Fibroblast of villous mesenchyme (primary cell): ENCODE measurements at regions not wholly inside any gene's neighbourhood (a gene's known extent, or its start where the extent isn't known, plus 50 kb on each side); places are given as distances from the start of the nearest gene placed in this dataset.

ENCODE experiments used
- DNase-seq: peaks from one replicate; pipeline ENCODE4 v3.0.0-alpha.2; 2010; ENCODE audit warnings: low read depth
- H3K4me3 ChIP-seq: 2 replicates; pipeline ENCODE4 v1.5.1; 2011; ENCODE audit warnings: low read depth, mild to moderate bottlenecking, low read length
- TF ChIP-seq, protein P1 (sequence below): IDR thresholded peaks from 2 replicates; pipeline ENCODE4 v1.5.1; 2012; ENCODE audit warnings: low read depth, mild to moderate bottlenecking, low read length; ENCODE audit not compliant: insufficient read depth

DNA sequence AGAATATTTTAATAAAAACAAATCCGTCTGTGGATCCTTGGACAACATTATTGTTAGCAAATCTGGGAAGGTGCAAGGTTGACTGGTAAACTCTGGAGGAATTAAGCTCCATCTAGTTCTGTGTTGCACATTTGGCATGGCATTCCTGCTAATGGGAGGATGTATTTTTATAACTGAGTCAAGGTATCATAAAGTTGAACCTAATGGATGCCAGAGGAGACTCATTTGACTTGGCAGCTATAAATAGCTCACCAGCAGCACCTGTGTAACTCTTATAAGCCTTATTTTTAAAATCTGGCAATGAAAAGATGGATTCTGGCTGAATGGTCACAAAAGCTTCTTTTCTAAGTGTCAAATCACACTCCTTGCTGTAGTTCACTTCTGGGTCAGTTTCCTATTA is 118.5 kb upstream of the ADAMTS5 start:
- no peak for DNase-seq
- no peak overlapping the region for H3K4me3 ChIP-seq
- TF ChIP-seq, protein P1, sequence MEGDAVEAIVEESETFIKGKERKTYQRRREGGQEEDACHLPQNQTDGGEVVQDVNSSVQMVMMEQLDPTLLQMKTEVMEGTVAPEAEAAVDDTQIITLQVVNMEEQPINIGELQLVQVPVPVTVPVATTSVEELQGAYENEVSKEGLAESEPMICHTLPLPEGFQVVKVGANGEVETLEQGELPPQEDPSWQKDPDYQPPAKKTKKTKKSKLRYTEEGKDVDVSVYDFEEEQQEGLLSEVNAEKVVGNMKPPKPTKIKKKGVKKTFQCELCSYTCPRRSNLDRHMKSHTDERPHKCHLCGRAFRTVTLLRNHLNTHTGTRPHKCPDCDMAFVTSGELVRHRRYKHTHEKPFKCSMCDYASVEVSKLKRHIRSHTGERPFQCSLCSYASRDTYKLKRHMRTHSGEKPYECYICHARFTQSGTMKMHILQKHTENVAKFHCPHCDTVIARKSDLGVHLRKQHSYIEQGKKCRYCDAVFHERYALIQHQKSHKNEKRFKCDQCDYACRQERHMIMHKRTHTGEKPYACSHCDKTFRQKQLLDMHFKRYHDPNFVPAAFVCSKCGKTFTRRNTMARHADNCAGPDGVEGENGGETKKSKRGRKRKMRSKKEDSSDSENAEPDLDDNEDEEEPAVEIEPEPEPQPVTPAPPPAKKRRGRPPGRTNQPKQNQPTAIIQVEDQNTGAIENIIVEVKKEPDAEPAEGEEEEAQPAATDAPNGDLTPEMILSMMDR: no peak

GRCh38 chr21:27083144-27083543 is 116.3 kb upstream of the ADAMTS5 start:
- TF ChIP-seq, protein P1: no peak
- no peak for DNase-seq
- no peak overlapping the region for H3K4me3 ChIP-seq

GRCh38 chr21:27082431-27083010 is 115.6 kb upstream of the ADAMTS5 start:
- DNase-seq: no peak
- no peak overlapping the region for H3K4me3 ChIP-seq
- TF ChIP-seq, protein P1: no peak

DNA sequence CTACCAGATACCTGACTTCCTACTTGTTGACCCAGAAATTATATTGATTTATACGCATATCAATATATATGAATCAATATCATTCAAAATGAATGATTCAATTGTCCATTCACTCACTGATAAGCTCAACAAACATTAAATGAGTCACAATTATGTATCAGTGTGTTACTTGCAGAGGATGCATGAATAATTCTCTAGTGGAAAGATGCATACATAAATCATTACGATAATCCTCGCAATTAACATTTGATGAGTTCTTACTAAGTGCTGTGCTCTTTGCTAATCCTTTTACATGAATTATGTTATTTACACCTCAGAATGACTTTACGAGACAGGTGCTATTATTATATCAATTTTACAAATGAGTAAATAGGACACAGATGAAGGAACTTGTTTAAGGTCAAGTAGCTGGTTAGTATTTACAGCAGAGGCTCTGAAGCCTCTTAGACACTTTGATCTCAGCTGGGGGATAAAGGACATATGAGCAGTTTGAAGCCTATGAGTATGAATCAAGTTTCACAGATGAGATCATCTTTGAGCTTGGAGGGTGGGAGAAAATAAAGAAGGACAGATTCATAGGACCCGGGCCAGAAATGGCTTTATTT is 112.8 kb upstream of the ADAMTS5 start:
- TF ChIP-seq, protein P1: no peak
- DNase-seq: peak; percentile 11
- H3K4me3 ChIP-seq: no peak overlapping the region

DNA sequence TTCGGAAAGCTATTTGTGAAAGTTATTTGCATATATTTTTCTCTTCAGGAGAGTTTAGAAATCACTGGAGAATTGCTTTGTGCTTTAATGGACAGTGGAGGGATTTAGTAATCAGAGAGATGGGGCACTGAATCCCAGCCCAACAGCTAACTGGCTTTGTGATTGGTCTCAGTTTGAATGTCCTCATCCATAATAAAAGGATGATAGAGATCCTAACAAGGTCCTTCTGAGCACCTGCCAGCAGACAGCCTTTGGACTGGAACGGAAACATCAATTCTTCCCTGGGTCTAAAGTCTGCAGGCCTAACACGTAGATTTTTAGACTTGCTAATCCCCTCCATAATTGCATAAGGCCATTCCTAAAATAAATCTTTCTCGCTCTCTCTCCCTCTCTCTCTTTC is 112.0 kb upstream of the ADAMTS5 start:
- DNase-seq: no peak

DNA sequence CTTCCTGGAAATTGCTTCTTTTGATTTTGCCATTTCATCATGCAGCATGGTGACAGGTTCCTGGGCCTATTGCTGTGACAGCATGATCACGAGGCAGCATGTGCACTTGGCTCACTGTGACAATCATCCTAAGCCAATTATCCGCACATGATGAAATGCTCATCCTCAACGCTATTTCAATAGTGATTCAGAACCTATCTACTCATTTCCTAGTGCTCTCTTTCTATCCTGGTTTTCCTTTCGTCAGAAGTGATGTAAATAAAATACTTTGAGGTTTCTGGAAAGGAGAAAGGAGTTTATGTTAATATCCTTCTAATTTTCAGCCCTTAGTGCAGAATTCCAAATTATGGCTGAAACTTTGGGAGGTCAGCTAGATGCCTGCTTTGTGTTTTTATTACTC is 110.6 kb upstream of the ADAMTS5 start:
- DNase-seq: peak; percentile 53
- TF ChIP-seq, protein P1: no peak
- H3K4me3 ChIP-seq: no peak overlapping the region

More for the DNA sequence above, 112.0 kb upstream of the ADAMTS5 start:
- H3K4me3 ChIP-seq: no peak overlapping the region
- TF ChIP-seq, protein P1: no peak

GRCh38 chr21:27076025-27076424 is 109.1 kb upstream of the ADAMTS5 start:
- TF ChIP-seq, protein P1: no peak
- no peak for DNase-seq
- H3K4me3 ChIP-seq: no peak overlapping the region
